ENCODE measurements at regions not wholly inside any gene's neighbourhood (a gene's known extent, or its start where the extent isn't known, plus 50 kb on each side); places are given as distances from the start of the nearest gene placed in this dataset.
A peak's percentile ranks its signal among the peaks of the same experiment; 100 is the strongest.

GRCh38 chr4:175871774-175872405, 59.8 kb upstream of the GPM6A start:
- intact Hi-C loops (cut with DNase I, micrococcal nuclease): no loop called here
- DNase-seq: no peak

DNA sequence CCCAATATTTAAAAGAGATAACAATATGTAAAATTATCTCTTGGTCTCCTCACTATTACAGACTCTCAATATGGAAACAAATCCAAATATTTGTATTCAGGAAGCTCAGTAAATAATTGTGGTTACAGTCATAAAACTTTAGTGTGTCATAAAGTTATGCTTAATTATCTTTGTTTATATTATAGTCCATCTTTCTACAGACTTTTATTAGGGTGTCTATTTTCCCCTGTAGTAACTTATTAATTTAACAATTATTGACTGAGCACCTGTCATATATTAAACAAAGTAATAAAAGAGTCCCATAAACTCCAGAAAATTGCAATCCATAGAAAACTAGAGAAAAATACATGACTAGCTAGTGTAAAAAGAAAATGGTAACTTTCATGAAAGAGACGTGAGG, 61.6 kb upstream of the GPM6A start:
- no peak for ATAC-seq
- DNase-seq: no peak
- intact Hi-C loops (cut with DNase I, micrococcal nuclease): no loop called here

More at GRCh38 chr4:175871774-175872405, 59.8 kb upstream of the GPM6A start:
- no peak for ATAC-seq

DNA sequence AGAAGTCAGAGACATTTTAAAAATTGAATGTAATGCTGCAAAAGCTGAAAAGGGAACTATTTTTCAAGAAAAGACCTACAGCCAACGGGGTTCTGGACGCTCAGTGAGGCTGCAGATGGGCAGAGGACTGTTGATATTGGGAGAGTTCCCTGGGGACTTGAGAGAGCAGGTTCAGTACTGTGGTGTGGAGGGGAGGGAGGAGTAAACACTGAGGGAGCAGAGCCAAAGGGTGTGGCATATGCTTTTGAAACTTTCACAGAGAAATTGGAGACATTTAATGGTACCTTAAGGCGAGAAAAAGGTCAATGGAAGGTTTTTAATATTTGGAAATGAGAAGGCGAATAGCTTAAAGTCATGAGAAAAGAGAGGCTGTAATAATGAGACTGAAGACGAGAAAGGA, 62.2 kb upstream of the GPM6A start:
- DNase-seq (no peak), ATAC-seq (no peak)
- intact Hi-C loops (cut with DNase I, micrococcal nuclease): no loop called here

- no peak for DNase-seq
- ATAC-seq: no peak
- intact Hi-C loops (cut with DNase I, micrococcal nuclease): no loop called here
Measured at GRCh38 chr4:175875993-175876771, 64.1 kb upstream of the GPM6A start.

- intact Hi-C loops (cut with DNase I, micrococcal nuclease): no loop called here
Measured at GRCh38 chr4:175882891-175883290, 70.8 kb upstream of the GPM6A start.

DNA sequence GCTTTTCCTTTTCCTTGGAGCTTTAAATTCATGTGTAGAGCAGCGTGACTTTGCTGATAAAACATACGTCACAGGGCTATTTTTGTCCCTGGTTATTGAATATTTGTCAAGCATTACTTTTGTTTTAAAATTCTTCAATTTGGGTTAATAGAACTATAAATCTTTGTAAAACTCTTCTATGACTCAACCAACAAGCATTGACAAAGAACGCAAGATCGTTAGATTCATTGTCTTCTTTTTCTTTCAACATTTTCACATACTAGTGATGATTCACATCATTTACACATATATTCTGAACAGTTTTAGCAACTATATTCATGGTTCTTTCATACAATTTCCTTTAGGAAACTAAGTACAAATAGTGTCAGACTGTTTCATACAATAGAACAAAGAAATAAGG, 72.0 kb upstream of the GPM6A start:
- DNase-seq: no peak
- intact Hi-C loops (cut with DNase I, micrococcal nuclease): no loop called here
- no peak for ATAC-seq

More at GRCh38 chr4:175882891-175883290, 70.8 kb upstream of the GPM6A start:
- DNase-seq (no peak), ATAC-seq (no peak)

GRCh38 chr4:175891231-175891630, 79.2 kb upstream of the GPM6A start:
- DNase-seq (no peak), ATAC-seq (no peak)
- intact Hi-C loops (cut with DNase I, micrococcal nuclease): no loop called here

- DNase-seq (no peak), ATAC-seq (peak; percentile 90)
- intact Hi-C loops (cut with DNase I, micrococcal nuclease): no loop called here
Measured at GRCh38 chr4:175891851-175892250, 79.8 kb upstream of the GPM6A start.

DNA sequence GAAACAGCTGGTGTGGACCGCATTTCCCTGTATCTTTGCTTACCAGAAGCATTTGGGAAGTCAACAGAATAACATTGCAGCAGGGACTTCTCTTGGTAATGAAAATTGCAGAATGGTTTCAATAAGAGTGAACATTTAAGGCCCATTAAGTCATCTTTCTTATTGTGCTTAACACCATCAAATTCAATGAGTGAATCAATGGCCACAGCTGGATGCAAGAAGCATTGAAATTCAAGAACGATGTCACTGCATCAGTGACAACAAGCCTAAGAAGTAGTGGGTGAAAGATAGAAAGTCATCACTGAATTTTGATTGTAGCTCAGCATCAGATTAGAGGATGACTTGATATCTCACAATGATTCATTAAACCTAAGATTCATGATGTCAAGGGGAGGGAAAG, 93.9 kb upstream of the GPM6A start:
- DNase-seq: no peak

DNA sequence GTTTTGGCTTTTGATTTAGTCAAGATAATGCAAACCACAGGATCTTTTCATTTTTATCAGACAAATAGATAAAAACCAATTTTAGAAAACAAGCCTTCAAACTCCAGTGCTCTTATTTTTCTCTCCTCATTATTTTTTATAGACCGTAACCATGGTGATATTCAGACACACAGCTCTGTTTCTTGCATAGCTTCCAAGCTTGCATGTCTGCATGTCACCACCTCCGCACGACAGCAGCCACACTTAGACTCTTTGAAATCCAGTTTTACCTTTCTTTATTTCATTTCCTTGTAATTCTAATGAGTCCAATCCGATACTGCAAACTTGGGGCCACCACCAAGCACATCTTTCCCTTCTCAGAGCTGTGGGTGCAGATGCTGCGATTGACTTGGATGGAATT, 94.3 kb upstream of the GPM6A start:
- ATAC-seq (no peak), DNase-seq (no peak)
- intact Hi-C loops (cut with DNase I, micrococcal nuclease): no loop called here

More for the DNA sequence above, 93.9 kb upstream of the GPM6A start:
- intact Hi-C loops (cut with DNase I, micrococcal nuclease): no loop called here
- no peak for ATAC-seq

GRCh38 chr4:175910700-175911099, 98.6 kb upstream of the GPM6A start:
- intact Hi-C loops (cut with DNase I, micrococcal nuclease): no loop called here
- no peak for ATAC-seq
- no peak for DNase-seq

- intact Hi-C loops (cut with DNase I, micrococcal nuclease): no loop called here
- ATAC-seq (no peak), DNase-seq (no peak)
Measured at GRCh38 chr4:175916626-175917351, 104.7 kb upstream of the GPM6A start.

- ATAC-seq: no peak
- intact Hi-C loops (cut with DNase I, micrococcal nuclease): no loop called here
- no peak for DNase-seq
Measured at GRCh38 chr4:175927121-175927520, 115.1 kb upstream of the GPM6A start.

DNA sequence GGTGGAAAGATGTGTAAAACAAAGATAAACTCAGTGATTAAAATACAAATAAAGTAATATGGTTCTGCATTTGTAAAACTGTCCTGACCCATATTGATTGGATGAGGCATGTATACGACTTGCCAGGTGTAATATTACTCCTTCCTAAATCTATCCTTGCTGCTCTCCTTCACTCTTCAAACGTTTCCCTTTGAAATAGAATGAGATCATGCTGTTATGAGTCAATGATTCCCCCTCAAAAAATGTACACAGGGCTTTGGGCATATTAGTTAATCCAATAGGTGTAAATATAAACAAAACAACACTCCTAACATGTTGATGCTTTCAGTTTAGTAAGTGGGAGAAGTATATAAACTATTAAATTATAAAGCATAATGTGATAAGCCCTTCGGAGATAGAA, 117.4 kb upstream of the GPM6A start:
- intact Hi-C loops (cut with DNase I, micrococcal nuclease): no loop called here
- no peak for DNase-seq
- no peak for ATAC-seq

GRCh38 chr4:175929932-175930331, 117.9 kb upstream of the GPM6A start:
- intact Hi-C loops (cut with DNase I, micrococcal nuclease): no loop called here

DNA sequence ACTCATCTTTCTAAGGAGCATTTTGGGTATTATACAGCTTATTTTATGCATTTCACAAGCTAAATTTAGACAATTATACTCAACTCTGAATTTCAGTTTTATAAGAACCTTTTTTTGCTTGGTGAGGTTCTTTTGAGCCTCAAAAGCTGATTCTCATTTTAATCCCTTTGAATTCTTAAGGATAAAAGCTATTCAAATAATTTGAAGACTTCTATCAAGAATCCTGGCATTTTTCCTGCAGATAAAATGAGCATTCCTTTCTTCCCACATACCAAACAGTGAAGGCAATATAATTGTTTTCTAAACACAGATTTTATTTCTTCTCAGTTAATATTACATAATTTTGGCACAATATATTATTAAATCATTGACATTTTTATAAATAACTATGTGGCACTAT, 118.4 kb upstream of the GPM6A start:
- intact Hi-C loops (cut with DNase I, micrococcal nuclease): no loop called here
- ATAC-seq: no peak
- DNase-seq: no peak

More at GRCh38 chr4:175929932-175930331, 117.9 kb upstream of the GPM6A start:
- DNase-seq (no peak), ATAC-seq (no peak)

DNA sequence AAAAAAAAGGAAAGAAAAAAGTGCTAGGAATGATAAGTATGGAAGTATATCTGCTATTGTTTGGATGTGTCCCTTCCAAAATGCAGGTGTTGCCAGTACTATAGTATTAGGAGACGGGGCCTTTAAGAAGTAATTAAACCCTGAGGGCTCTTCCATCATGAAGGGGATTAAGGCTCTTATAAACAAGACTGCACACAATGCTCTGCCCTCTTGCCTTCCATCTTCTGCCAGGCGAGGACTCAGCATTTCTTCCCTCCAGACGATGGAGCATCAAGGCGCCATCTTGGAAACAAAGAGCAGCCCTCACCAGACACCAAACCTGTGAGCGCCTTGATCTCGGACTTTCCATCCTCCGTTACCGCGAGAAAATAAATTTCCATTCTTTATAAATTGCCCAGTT, 120.1 kb upstream of the GPM6A start:
- ATAC-seq: no peak
- intact Hi-C loops (cut with DNase I, micrococcal nuclease): no loop called here
- DNase-seq: no peak

DNA sequence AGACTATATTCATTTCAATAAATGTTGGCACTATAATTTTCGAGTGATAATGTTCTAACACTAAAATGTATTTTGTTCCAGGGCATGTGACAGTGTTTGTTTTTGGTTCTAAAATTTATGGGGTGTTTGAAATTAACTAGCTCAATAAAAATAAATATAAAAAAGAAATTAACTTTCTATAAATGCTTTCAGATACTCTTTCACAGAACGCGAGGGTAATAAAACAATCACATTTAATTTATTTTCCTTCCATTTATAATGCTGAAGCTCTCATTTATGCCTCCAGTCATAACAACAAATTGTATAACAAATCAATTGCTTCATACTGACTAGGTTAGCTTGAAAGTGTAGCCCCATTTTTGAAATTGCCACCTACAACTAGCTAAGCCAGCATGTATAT, 122.4 kb upstream of the GPM6A start:
- DNase-seq (no peak), ATAC-seq (no peak)
- intact Hi-C loops (cut with DNase I, micrococcal nuclease): no loop called here

DNA sequence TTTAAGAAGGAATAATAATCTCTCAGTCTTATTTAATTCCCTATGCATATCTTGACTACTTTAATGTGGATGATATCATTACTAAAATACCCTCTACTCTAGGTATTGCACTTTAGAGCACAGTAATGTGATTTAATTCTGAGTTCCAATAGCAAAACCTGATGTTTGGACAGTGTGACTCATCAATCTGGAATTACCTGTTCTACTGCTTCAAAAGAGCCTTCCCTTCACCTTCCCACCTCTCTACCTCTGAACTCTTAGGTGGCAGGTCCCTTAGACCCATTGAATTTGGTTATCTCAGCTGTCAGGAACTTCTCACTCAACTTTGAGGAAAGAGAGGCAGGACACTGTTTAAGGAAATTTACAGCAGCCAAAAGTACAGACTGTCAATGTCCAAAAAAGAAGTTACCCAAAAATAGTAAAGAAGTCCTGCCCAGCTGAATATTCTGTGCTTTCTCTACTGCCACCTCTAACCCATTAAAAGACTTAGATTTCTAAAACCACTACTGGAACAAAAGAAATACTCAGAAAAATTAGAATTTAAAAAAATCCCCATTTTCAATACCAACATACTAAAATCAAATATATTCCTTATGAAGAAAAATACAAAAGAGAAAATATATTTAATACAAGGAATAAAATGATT, 123.1 kb upstream of the GPM6A start:
- DNase-seq: no peak
- no peak for ATAC-seq
- intact Hi-C loops (cut with DNase I, micrococcal nuclease): no loop called here
